Heart left ventricle (tissue), 13 donors: ENCODE measurements at regions not wholly inside any gene's neighbourhood (a gene's known extent, or its start where the extent isn't known, plus 50 kb on each side); places are given as distances from the start of the nearest gene placed in this dataset.

Source experiments
- CTCF ChIP-seq, 12 donors: fragments of 200-600 bp; sonication (generic) in 4 of 12; IDR thresholded peaks; one replicate each; pipeline versions ENCODE4 v1.5.0 to v1.8.0; 2018 to 2022; ENCODE audit warnings: antibody characterized with exemption in 12 of 12, mild to moderate bottlenecking in 5 of 12
- POLR2A ChIP-seq, 2 donors: fragments of 450-650 bp; IDR thresholded peaks; one replicate each; pipeline ENCODE4 v1.6.1; 2017; ENCODE audit warnings: antibody characterized with exemption in 2 of 2, mild to moderate bottlenecking in 2 of 2, moderate library complexity in 2 of 2
- donor health status: ischemic (EF 13 %, LVEDD 7.1; RV severe dilation, severe dysfunction).
- donor health status: DM: no; HTN: yes; CAD: no.
- donor health status: DM: no; HTN: no; CAD: no.
- donor health status: ischemic (EF 25% LVEDD 6.9; RV normal size, moderate dysfunction).
- donor health status: ischemic (EF 25% LVEDD 5.7; RV mildly dilated, moderate dysfunction).
- donor health status: ischemic (EF 35%, LVEDD 5.7; RV mildly dilated, moderate dysfunction).
- donor health status: nonischemic (EF 11% LVEDD 7.7; RV severe dilation, severe dysfunction).
- donor health status: DM: yes; HTN: yes; CAD: no.
- donor health status: PGD.
- donor health status: ischemic (EF 29% LVEDD 5.4; RV normal size, mild dysfunction).
- donor health status: nonischemic (EF 23%, LVEDD 6.1; RV moderate dilation, normal function).

- no peak for TF ChIP-seq CTCF (IDR thresholded peaks at IDR 0.05)
- no peak for TF ChIP-seq POLR2A (IDR thresholded peaks at IDR 0.05)
Observed at GRCh38 chr3:161941891-161942290, 445.3 kb downstream of the OTOL1 start.
